Keratinocyte (primary cell): ENCODE measurements at regions not wholly inside any gene's neighbourhood (a gene's known extent, or its start where the extent isn't known, plus 50 kb on each side); places are given as distances from the start of the nearest gene placed in this dataset.

Source experiments
- CTCF ChIP-seq, 3 experiments: IDR thresholded peaks in 1 of 3; conservative IDR thresholded peaks in 1 of 3; optimal IDR thresholded peaks in 1 of 3; 2 replicates in 2 of 3; 3 replicates in 1 of 3; pipeline versions ENCODE3 to v1.5.1; 2011; ENCODE audit warnings: low read length in 3 of 3, mild to moderate bottlenecking in 3 of 3, moderate library complexity in 2 of 3, control low read depth in 1 of 3, inconsistent platforms in 1 of 3; ENCODE audit not compliant: insufficient read depth in 2 of 3; ENCODE audit errors: extremely low read depth in 1 of 3
- EZH2 ChIP-seq: IDR thresholded peaks from one replicate; pipeline ENCODE4 v1.6.1; 2012; ENCODE audit warnings: inconsistent platforms, mild to moderate bottlenecking, low read length, moderate library complexity

GRCh38 chr6:115717062-115717461 lies 343.6 kb downstream of the FRK start:
- TF ChIP-seq CTCF (optimal IDR thresholded peaks at IDR 0.05 in 1 of 3, IDR thresholded peaks at IDR 0.05 in 1 of 3, conservative IDR thresholded peaks at IDR 0.05 in 1 of 3; ENCODE audit: extremely low read depth in 1 of 3, insufficient read depth in 2 of 3, low read length in 3 of 3), result no peak
- no peak for TF ChIP-seq EZH2
